Thymus (tissue), 11 donors: ENCODE measurements at regions not wholly inside any gene's neighbourhood (a gene's known extent, or its start where the extent isn't known, plus 50 kb on each side); places are given as distances from the start of the nearest gene placed in this dataset.

Source experiments
- DNase-seq, 9 donors: peaks; one replicate each; pipeline ENCODE4 v3.0.0-alpha.2; 2013; ENCODE audit warnings: low spot score in 9 of 9, low read depth in 6 of 9, missing footprints in 1 of 9
- H3K27ac ChIP-seq, 2 donors: one replicate each; pipeline ENCODE4 v1.5.1; 2013; ENCODE audit warnings: control low read depth in 1 of 2, low read depth in 1 of 2, low read length in 1 of 2, mild to moderate bottlenecking in 1 of 2, moderate library complexity in 1 of 2
- H3K27me3 ChIP-seq, 2 donors: one replicate each; pipeline ENCODE4 v1.5.1; 2013; ENCODE audit warnings: low read length in 1 of 2; ENCODE audit not compliant: control insufficient read depth in 2 of 2, insufficient read depth in 1 of 2
- H3K36me3 ChIP-seq, 2 donors: one replicate each; pipeline ENCODE4 v1.5.1; 2013; ENCODE audit warnings: low read length in 1 of 2, mild to moderate bottlenecking in 1 of 2, moderate library complexity in 1 of 2; ENCODE audit not compliant: control insufficient read depth in 2 of 2, insufficient read depth in 2 of 2
- H3K4me1 ChIP-seq, 2 donors: one replicate each; pipeline ENCODE4 v1.5.1; 2013; ENCODE audit warnings: low read length in 2 of 2; ENCODE audit not compliant: control insufficient read depth in 2 of 2, insufficient read depth in 2 of 2
- H3K4me3 ChIP-seq, 2 donors: one replicate each; pipeline ENCODE4 v1.5.1; 2013; ENCODE audit warnings: low read length in 2 of 2, control low read depth in 1 of 2, mild to moderate bottlenecking in 1 of 2
- H3K9me3 ChIP-seq, 2 donors: one replicate each; pipeline ENCODE4 v1.5.1; 2013; ENCODE audit warnings: low read length in 1 of 2, mild to moderate bottlenecking in 1 of 2; ENCODE audit not compliant: control insufficient read depth in 2 of 2, insufficient read depth in 1 of 2
- WGBS: extraction: QIAGEN DNeasy Blood & Tissue Kit; methylation state at CpG from one replicate; pipeline ENCODE4 v1.1.7; 2013; 5-methylcytosine and 5-hydroxymethylcytosine counted together
- donor health status: healthy.

GRCh38 chr5:136699651-136700050 is 334.3 kb upstream of the TRPC7 start:
- Histone ChIP-seq H3K9me3 (no peaks in the 10 kb centered on the region), H3K4me1 (no peaks in the 10 kb centered on the region), H3K27me3 (no peaks in the 10 kb centered on the region), H3K36me3 (no peaks in the 10 kb centered on the region), H3K27ac (no peak overlapping the region), H3K4me3 (no peak overlapping the region)
- WGBS = 6% methylated on average over 7 of the region's 7 CpGs
- DNase-seq = no peak

- Histone ChIP-seq H3K36me3 (no peaks in the 10 kb centered on the region), H3K4me1 (no peaks in the 10 kb centered on the region), H3K9me3 (no peaks in the 10 kb centered on the region), H3K4me3 (no peak overlapping the region), H3K27me3 (no peaks in the 10 kb centered on the region), H3K27ac (no peak overlapping the region)
- no peak for DNase-seq
- WGBS = 93% methylated on average over 5 of the region's 5 CpGs
These were observed 333.6 kb upstream of the TRPC7 start for GRCh38 chr5:136698970-136699369.

GRCh38 chr5:136694258-136694657 is 328.9 kb upstream of the TRPC7 start:
- no peaks in the 10 kb centered on the region for H3K36me3 ChIP-seq
- WGBS = 45% methylated on average over 4 of the region's 4 CpGs
- H3K4me1 ChIP-seq = no peaks in the 10 kb centered on the region
- no peaks in the 10 kb centered on the region for H3K27me3 ChIP-seq
- no peak overlapping the region for H3K4me3 ChIP-seq
- peaks cover 0 to under 1% of the 10 kb centered on the region in 2 donors for H3K9me3 ChIP-seq
- no peak overlapping the region for H3K27ac ChIP-seq
- DNase-seq = no peak

GRCh38 chr5:136689552-136689951 is 324.2 kb upstream of the TRPC7 start:
- Histone ChIP-seq H3K4me1 (no peaks in the 10 kb centered on the region), H3K4me3 (no peak overlapping the region), H3K9me3 (peaks cover 0 to 4% of the 10 kb centered on the region in 2 donors), H3K27me3 (no peaks in the 10 kb centered on the region), H3K27ac (no peak overlapping the region), H3K36me3 (no peaks in the 10 kb centered on the region)
- 89% methylated on average over 2 of the region's 2 CpGs for WGBS
- no peak for DNase-seq

GRCh38 chr5:136686192-136686872 is 321.0 kb upstream of the TRPC7 start:
- Histone ChIP-seq H3K4me3 (no peak overlapping the region), H3K27ac (no peak overlapping the region), H3K9me3 (peaks cover 0 to 4% of the 10 kb centered on the region in 2 donors), H3K4me1 (no peaks in the 10 kb centered on the region), H3K27me3 (no peaks in the 10 kb centered on the region), H3K36me3 (no peaks in the 10 kb centered on the region)
- DNase-seq = no peak
- 25% methylated on average over 1 of the region's 1 CpG for WGBS

GRCh38 chr5:136682986-136683385 is 317.6 kb upstream of the TRPC7 start:
- no peak overlapping the region for H3K27ac ChIP-seq
- no peaks in the 10 kb centered on the region for H3K4me1 ChIP-seq
- no peak overlapping the region for H3K4me3 ChIP-seq
- WGBS = 90% methylated on average over 1 of the region's 1 CpG
- no peak for DNase-seq
- H3K27me3 ChIP-seq = no peaks in the 10 kb centered on the region
- no peaks in the 10 kb centered on the region for H3K9me3 ChIP-seq
- no peaks in the 10 kb centered on the region for H3K36me3 ChIP-seq

- Histone ChIP-seq H3K27me3 (no peaks in the 10 kb centered on the region), H3K4me1 (no peaks in the 10 kb centered on the region), H3K36me3 (no peaks in the 10 kb centered on the region), H3K27ac (no peak overlapping the region), H3K9me3 (no peaks in the 10 kb centered on the region), H3K4me3 (no peak overlapping the region)
- WGBS = 93% methylated on average over 9 of the region's 9 CpGs
- no peak for DNase-seq
These were observed 313.9 kb upstream of the TRPC7 start for GRCh38 chr5:136679233-136679632.

GRCh38 chr5:136677217-136677616 is 311.9 kb upstream of the TRPC7 start:
- H3K4me3 ChIP-seq = no peak overlapping the region
- H3K9me3 ChIP-seq = no peaks in the 10 kb centered on the region
- DNase-seq = no peak
- WGBS = 91% methylated on average over 3 of the region's 3 CpGs
- H3K27me3 ChIP-seq = no peaks in the 10 kb centered on the region
- H3K4me1 ChIP-seq = no peaks in the 10 kb centered on the region
- H3K36me3 ChIP-seq = no peaks in the 10 kb centered on the region
- no peak overlapping the region for H3K27ac ChIP-seq

- 85% methylated on average over 3 of the region's 3 CpGs for WGBS
- DNase-seq = no peak
- no peaks in the 10 kb centered on the region for H3K9me3 ChIP-seq
These were observed 311.3 kb upstream of the TRPC7 start for GRCh38 chr5:136676685-136677084.

More at GRCh38 chr5:136676685-136677084, 311.3 kb upstream of the TRPC7 start:
- H3K27ac ChIP-seq = no peak overlapping the region
- no peaks in the 10 kb centered on the region for H3K27me3 ChIP-seq
- H3K4me1 ChIP-seq = no peaks in the 10 kb centered on the region
- H3K36me3 ChIP-seq = no peaks in the 10 kb centered on the region
- H3K4me3 ChIP-seq = no peak overlapping the region
